ENCODE measurements at regions not wholly inside any gene's neighbourhood (a gene's known extent, or its start where the extent isn't known, plus 50 kb on each side); places are given as distances from the start of the nearest gene placed in this dataset.

- TF ChIP-seq CTCF (IDR thresholded peaks at IDR 0.05; ENCODE audit: low read length) (no peak), EZH2 (IDR thresholded peaks at IDR 0.05; ENCODE audit: borderline replicate concordance, low read length) (no peak)
- no peaks in the 10 kb centered on the region for H3F3A ChIP-seq (ENCODE audit: insufficient read depth, low read length)
- H3K9me2 ChIP-seq (ENCODE audit: low read depth, low read length): no peaks in the 10 kb centered on the region
- no peaks in the 10 kb centered on the region for H3K27me3 ChIP-seq (ENCODE audit: insufficient read depth, low read length)
- H3K27ac ChIP-seq (ENCODE audit: low read depth, low read length, poor library complexity, severe bottlenecking): no peak overlapping the region
- no peaks in the 10 kb centered on the region for H3K4me1 ChIP-seq (ENCODE audit: insufficient read depth, low read length, severe bottlenecking)
- no peaks in the 10 kb centered on the region for H4K20me1 ChIP-seq (ENCODE audit: insufficient read depth, low read length)
- no peak overlapping the region for H3K9ac ChIP-seq (ENCODE audit: low read length)
- H3K36me3 ChIP-seq (ENCODE audit: insufficient read depth, low read length): no peaks in the 10 kb centered on the region
- no peak overlapping the region for H3K4me3 ChIP-seq (ENCODE audit: low read depth, low read length, poor library complexity, severe bottlenecking)
- H3K9me3 ChIP-seq (ENCODE audit: low read length): no peaks in the 10 kb centered on the region
- H3K79me2 ChIP-seq (ENCODE audit: insufficient read depth, low read length): no peaks in the 10 kb centered on the region
- H3K4me2 ChIP-seq (ENCODE audit: low read length): no peak overlapping the region
- H2AFZ ChIP-seq (ENCODE audit: low read length): no peak overlapping the region
These were observed 702.9 kb upstream of the GRM3 start for GRCh38 chr7:85940798-85941197.

GRCh38 chr7:85931919-85932318 lies 711.8 kb upstream of the GRM3 start:
- Histone ChIP-seq H3K9me3 (ENCODE audit: low read length) (no peaks in the 10 kb centered on the region), H3K27ac (ENCODE audit: low read depth, low read length, poor library complexity, severe bottlenecking) (no peak overlapping the region), H3K79me2 (ENCODE audit: insufficient read depth, low read length) (no peaks in the 10 kb centered on the region), H4K20me1 (ENCODE audit: insufficient read depth, low read length) (no peaks in the 10 kb centered on the region), H2AFZ (ENCODE audit: low read length) (no peak overlapping the region), H3K4me3 (ENCODE audit: low read depth, low read length, poor library complexity, severe bottlenecking) (no peak overlapping the region), H3K4me1 (ENCODE audit: insufficient read depth, low read length, severe bottlenecking) (no peaks in the 10 kb centered on the region), H3K4me2 (ENCODE audit: low read length) (no peak overlapping the region), H3F3A (ENCODE audit: insufficient read depth, low read length) (no peaks in the 10 kb centered on the region), H3K36me3 (ENCODE audit: insufficient read depth, low read length) (no peaks in the 10 kb centered on the region), H3K27me3 (ENCODE audit: insufficient read depth, low read length) (no peaks in the 10 kb centered on the region), H3K9ac (ENCODE audit: low read length) (no peak overlapping the region), H3K9me2 (ENCODE audit: low read depth, low read length) (no peaks in the 10 kb centered on the region)
- TF ChIP-seq CTCF (IDR thresholded peaks at IDR 0.05; ENCODE audit: low read length): no peak
- TF ChIP-seq EZH2 (IDR thresholded peaks at IDR 0.05; ENCODE audit: borderline replicate concordance, low read length): no peak

GRCh38 chr7:85928500-85928899 lies 715.2 kb upstream of the GRM3 start:
- H3K4me3 ChIP-seq (ENCODE audit: low read depth, low read length, poor library complexity, severe bottlenecking): no peak overlapping the region
- no peak overlapping the region for H2AFZ ChIP-seq (ENCODE audit: low read length)
- no peaks in the 10 kb centered on the region for H3F3A ChIP-seq (ENCODE audit: insufficient read depth, low read length)
- no peaks in the 10 kb centered on the region for H4K20me1 ChIP-seq (ENCODE audit: insufficient read depth, low read length)
- H3K4me2 ChIP-seq (ENCODE audit: low read length): no peak overlapping the region
- no peaks in the 10 kb centered on the region for H3K9me2 ChIP-seq (ENCODE audit: low read depth, low read length)
- no peaks in the 10 kb centered on the region for H3K4me1 ChIP-seq (ENCODE audit: insufficient read depth, low read length, severe bottlenecking)
- no peaks in the 10 kb centered on the region for H3K9me3 ChIP-seq (ENCODE audit: low read length)
- H3K9ac ChIP-seq (ENCODE audit: low read length): no peak overlapping the region
- H3K27ac ChIP-seq (ENCODE audit: low read depth, low read length, poor library complexity, severe bottlenecking): no peak overlapping the region
- H3K79me2 ChIP-seq (ENCODE audit: insufficient read depth, low read length): no peaks in the 10 kb centered on the region
- H3K36me3 ChIP-seq (ENCODE audit: insufficient read depth, low read length): no peaks in the 10 kb centered on the region
- no peak for TF ChIP-seq EZH2 (IDR thresholded peaks at IDR 0.05; ENCODE audit: borderline replicate concordance, low read length)
- TF ChIP-seq CTCF (IDR thresholded peaks at IDR 0.05; ENCODE audit: low read length): no peak
- H3K27me3 ChIP-seq (ENCODE audit: insufficient read depth, low read length): no peaks in the 10 kb centered on the region

All from OCI-LY1 (cell line).